PC-9 (cell line): ENCODE measurements at regions not wholly inside any gene's neighbourhood (a gene's known extent, or its start where the extent isn't known, plus 50 kb on each side); places are given as distances from the start of the nearest gene placed in this dataset.

ENCODE experiments used
- CTCF ChIP-seq: fragments of 200-600 bp; sonication (generic); conservative IDR thresholded peaks from 2 replicates; pipeline ENCODE4 v1.6.1; 2017; ENCODE audit warnings: mixed run types, antibody characterized with exemption, mild to moderate bottlenecking, moderate library complexity
- EZH2 ChIP-seq: fragments of 200-600 bp; sonication (generic); IDR thresholded peaks from 2 replicates; pipeline ENCODE4 v1.8.0; 2017; ENCODE audit warnings: antibody characterized with exemption, low read depth

DNA sequence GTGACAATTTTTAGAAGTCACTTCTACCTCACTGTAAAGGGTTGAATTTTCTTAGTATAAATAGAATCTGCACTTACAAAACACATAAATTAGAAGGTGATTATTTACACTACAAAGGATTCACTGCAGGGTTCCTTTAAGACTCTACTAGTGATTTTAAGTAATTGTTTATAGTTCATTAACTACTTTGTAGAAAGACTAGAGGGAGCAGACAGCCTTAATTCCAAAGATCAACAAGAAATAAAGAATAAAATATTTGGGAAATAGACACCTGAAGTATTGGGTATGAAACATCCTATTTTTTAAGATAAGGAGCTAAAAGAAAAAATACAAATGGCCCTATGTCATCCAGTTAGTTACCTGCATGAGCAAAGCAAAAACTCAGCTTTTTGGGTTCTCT is 360.5 kb upstream of the ALCAM start:
- TF ChIP-seq CTCF (no peak), EZH2 (no peak)
